ENCODE measurements at regions not wholly inside any gene's neighbourhood (a gene's known extent, or its start where the extent isn't known, plus 50 kb on each side); places are given as distances from the start of the nearest gene placed in this dataset.
A peak's percentile ranks its signal among the peaks of the same experiment; 100 is the strongest.

GRCh38 chr21:15192243-15192642, 127.4 kb upstream of the NRIP1 start:
- Mint-ChIP-seq H3K4me1 (peaks cover 8% of the 10 kb centered on the region), H3K27ac (peak overlapping the region in 1 of 7 donors; percentile 25), H3K4me3 (no peak overlapping the region), H3K27me3 (ENCODE audit: low read depth in 3 of 3) (no peaks in the 10 kb centered on the region), H3K9me3 (peaks cover 0 to 4% (median 0%) of the 10 kb centered on the region in 7 donors), H3K36me3 (no peaks in the 10 kb centered on the region)
- Histone ChIP-seq H2AFZ (ENCODE audit: insufficient read depth, low read depth, low read length, poor library complexity, severe bottlenecking) (no peak overlapping the region), H3K9me3 (replicated peaks in 1 of 2; ENCODE audit: control insufficient read depth in 1 of 2, insufficient read depth in 1 of 2, low read length in 2 of 2) (no peaks in the 10 kb centered on the region), H3K27ac (ENCODE audit: low read depth in 1 of 2, low read length in 2 of 2) (no peak overlapping the region), H4K20me1 (ENCODE audit: insufficient read depth, low read length) (no peaks in the 10 kb centered on the region), H3K79me2 (ENCODE audit: insufficient read depth, low read length) (no peaks in the 10 kb centered on the region), H3K4me1 (ENCODE audit: control insufficient read depth in 1 of 2, insufficient read depth in 2 of 2, low read length in 2 of 2) (peaks cover 3 to 7% of the 10 kb centered on the region in 2 donors), H3K4me3 (replicated peaks in 1 of 3; ENCODE audit: low read depth in 2 of 3, low read length in 3 of 3) (no peak overlapping the region), H3K9ac (ENCODE audit: insufficient read depth, low read length, poor library complexity, severe bottlenecking) (no peak overlapping the region), H3K36me3 (replicated peaks in 1 of 2; ENCODE audit: control insufficient read depth in 1 of 2, insufficient read depth in 2 of 2, low read length in 2 of 2) (no peaks in the 10 kb centered on the region), H3K4me2 (replicated peaks; ENCODE audit: extremely low read depth, low read length, poor library complexity, severe bottlenecking) (no peak overlapping the region), H3K27me3 (ENCODE audit: control insufficient read depth in 2 of 2, insufficient read depth in 2 of 2, low read length in 2 of 2) (no peaks in the 10 kb centered on the region)
- intact Hi-C loops (cut with micrococcal nuclease) = no loop called here
- no CpG with 5 or more reads among the region's 3 CpGs for WGBS (ENCODE audit: insufficient coverage)
- TF ChIP-seq CTCF (IDR thresholded peaks at IDR 0.05) = no peak
- DNase-seq = peak; percentile 22 to 44 (median 37)

- intact Hi-C loops (cut with micrococcal nuclease) = no loop called here
- Histone ChIP-seq H3K4me1 (ENCODE audit: control insufficient read depth in 1 of 2, insufficient read depth in 2 of 2, low read length in 2 of 2) (peaks cover 3 to 7% of the 10 kb centered on the region in 2 donors), H3K4me3 (replicated peaks in 1 of 3; ENCODE audit: low read depth in 2 of 3, low read length in 3 of 3) (no peak overlapping the region), H3K9me3 (replicated peaks in 1 of 2; ENCODE audit: control insufficient read depth in 1 of 2, insufficient read depth in 1 of 2, low read length in 2 of 2) (no peaks in the 10 kb centered on the region), H4K20me1 (ENCODE audit: insufficient read depth, low read length) (no peaks in the 10 kb centered on the region), H3K9ac (ENCODE audit: insufficient read depth, low read length, poor library complexity, severe bottlenecking) (no peak overlapping the region), H3K79me2 (ENCODE audit: insufficient read depth, low read length) (no peaks in the 10 kb centered on the region), H3K4me2 (replicated peaks; ENCODE audit: extremely low read depth, low read length, poor library complexity, severe bottlenecking) (no peak overlapping the region), H3K27me3 (ENCODE audit: control insufficient read depth in 2 of 2, insufficient read depth in 2 of 2, low read length in 2 of 2) (no peaks in the 10 kb centered on the region), H3K27ac (ENCODE audit: low read depth in 1 of 2, low read length in 2 of 2) (no peak overlapping the region), H3K36me3 (replicated peaks in 1 of 2; ENCODE audit: control insufficient read depth in 1 of 2, insufficient read depth in 2 of 2, low read length in 2 of 2) (no peaks in the 10 kb centered on the region), H2AFZ (ENCODE audit: insufficient read depth, low read depth, low read length, poor library complexity, severe bottlenecking) (no peak overlapping the region)
- H3K36me3 Mint-ChIP-seq = no peaks in the 10 kb centered on the region
- no peaks in the 10 kb centered on the region for H3K27me3 Mint-ChIP-seq (ENCODE audit: low read depth in 3 of 3)
- peaks cover 0 to 2% (median 0%) of the 10 kb centered on the region in 7 donors for H3K9me3 Mint-ChIP-seq
- DNase-seq = no peak
- H3K27ac Mint-ChIP-seq = no peak overlapping the region
- no peak for TF ChIP-seq CTCF (IDR thresholded peaks at IDR 0.05)
- no peak overlapping the region for H3K4me3 Mint-ChIP-seq
- H3K4me1 Mint-ChIP-seq = peaks cover 8% of the 10 kb centered on the region
- WGBS (ENCODE audit: insufficient coverage) = 100% methylated on average over 2 of the region's 3 CpGs
These were observed 129.1 kb upstream of the NRIP1 start for GRCh38 chr21:15193937-15194336.

Data from CD14-positive monocyte (primary cell).